K562 (cell line): ENCODE measurements at regions not wholly inside any gene's neighbourhood (a gene's known extent, or its start where the extent isn't known, plus 50 kb on each side); places are given as distances from the start of the nearest gene placed in this dataset.

Experiments used
- ATAC-seq: fragments of 200-7000 bp; cut with Tn5 transposase; 3 replicates; pipeline ENCODE4 v1.9.1; 2020; ENCODE audit warnings: moderate library complexity
- BruUV-seq: library from RNA; stranded (reverse); fragments of 400-500 nt; replicated peaks from 2 replicates; lab custom pipeline; 2021; lab: Mats Ljungman, UMichigan
- CTCF ChIA-PET: fragments of 300-600 bp; formaldehyde crosslinking; extraction: SDS; loops from one replicate; lab custom pipeline; 2021; ENCODE audit warnings: low intra/inter-chr PET ratio; lab: Yijun Ruan, JAX
- POLR2A ChIA-PET: fragments of 300-600, 350-650 bp; sonication (Branson Sonifier 250); formaldehyde crosslinking; extraction: SDS; loops from one replicate; lab custom pipeline; 2021; ENCODE audit warnings: antibody characterized with exemption, inconsistent platforms; lab: Yijun Ruan, JAX
- DNase-seq, 4 experiments: peaks; one replicate each; pipeline versions ENCODE4 v3.0.0 to v3.0.0-alpha.2; 2011 to 2018; ENCODE audit warnings: low spot score in 3 of 4, mixed read lengths in 3 of 4; ENCODE audit errors: extremely low read depth in 1 of 4
- FAIRE-seq: peaks from 2 replicates; lab custom pipeline; 2011; peaks lifted over from hg19 to GRCh38; lab: Jason Lieb, UNC
- H2AFZ ChIP-seq: 2 replicates; pipeline ENCODE4 v1.6.0; 2011; ENCODE audit warnings: low read depth, low read length, control low read depth, inconsistent platforms
- H3K27ac ChIP-seq: fragments of 200-600 bp; 3 replicates; pipeline ENCODE4 v1.8.0; 2011; ENCODE audit warnings: low read depth, mild to moderate bottlenecking, control low read depth, inconsistent platforms, low read length, moderate library complexity, mixed read lengths; ENCODE audit errors: extremely low read depth
- H3K27me3 ChIP-seq, 2 experiments: fragments of 300-600 bp in 1 of 2; 2 replicates in 1 of 2; 3 replicates in 1 of 2; pipeline versions ENCODE4 v1.6.0 to v1.8.0; 2011; ENCODE audit warnings: inconsistent platforms in 2 of 2, low read length in 2 of 2, mild to moderate bottlenecking in 1 of 2, mixed read lengths in 1 of 2, moderate library complexity in 1 of 2; ENCODE audit not compliant: control insufficient read depth in 2 of 2, insufficient read depth in 2 of 2
- H3K36me3 ChIP-seq: fragments of 300-600 bp; 3 replicates; pipeline ENCODE4 v1.8.0; 2011; ENCODE audit warnings: mild to moderate bottlenecking, low read length, inconsistent platforms; ENCODE audit not compliant: control insufficient read depth, insufficient read depth
- H3K4me1 ChIP-seq, 2 experiments: fragments of 200-600 bp in 1 of 2; replicated peaks in 1 of 2; 2 replicates in 1 of 2; 3 replicates in 1 of 2; pipeline versions ENCODE4 v1.5.1 to v1.8.0; 2011; ENCODE audit warnings: inconsistent platforms in 2 of 2, low read length in 2 of 2, mild to moderate bottlenecking in 1 of 2, mixed read lengths in 1 of 2, moderate library complexity in 1 of 2; ENCODE audit not compliant: control insufficient read depth in 2 of 2, insufficient read depth in 2 of 2
- H3K4me2 ChIP-seq: 2 replicates; pipeline ENCODE4 v1.6.1; 2011; ENCODE audit warnings: low read length, control low read depth, inconsistent platforms, mixed read lengths; ENCODE audit not compliant: insufficient read depth
- H3K4me3 ChIP-seq: fragments of 200-600 bp; sonication (generic), shearing (Covaris generic); 2 replicates; pipeline ENCODE4 v1.5.1; 2016; ENCODE audit warnings: control low read depth, inconsistent platforms
- H3K79me2 ChIP-seq: fragments of 200-600 bp; 3 replicates; pipeline ENCODE4 v1.8.0; 2011; ENCODE audit warnings: low read length, inconsistent platforms; ENCODE audit not compliant: control insufficient read depth, insufficient read depth
- H3K9ac ChIP-seq, 2 experiments: 2 replicates each; pipeline versions ENCODE4 v1.6.0 to v1.6.1; 2011; ENCODE audit warnings: low read depth in 2 of 2, low read length in 2 of 2, control low read depth in 1 of 2, inconsistent platforms in 1 of 2, mild to moderate bottlenecking in 1 of 2, mixed read lengths in 1 of 2; ENCODE audit not compliant: insufficient read depth in 1 of 2
- H3K9me1 ChIP-seq: one replicate; pipeline ENCODE4 v1.6.0; 2011; ENCODE audit warnings: inconsistent platforms, mild to moderate bottlenecking, low read length, moderate library complexity; ENCODE audit not compliant: control insufficient read depth, insufficient read depth
- H3K9me3 ChIP-seq: replicated peaks from 2 replicates; pipeline ENCODE4 v1.5.1; 2011; ENCODE audit warnings: low read depth, low read length, inconsistent platforms; ENCODE audit not compliant: control insufficient read depth, insufficient read depth
- H4K20me1 ChIP-seq: replicated peaks from 2 replicates; pipeline ENCODE4 v1.6.1; 2011; ENCODE audit warnings: low read length, inconsistent platforms, mixed read lengths; ENCODE audit not compliant: control insufficient read depth, insufficient read depth
- BRD9 ChIP-seq: fragments of 450-650 bp; IDR thresholded peaks from 2 replicates; pipeline ENCODE4 v1.6.1; 2018; ENCODE audit warnings: low read depth; ENCODE audit not compliant: partially characterized antibody
- C11orf30 ChIP-seq: fragments of 450-650 bp; IDR thresholded peaks from 2 replicates; pipeline ENCODE4 v1.6.1; 2016; ENCODE audit warnings: low read depth, mild to moderate bottlenecking
- E2F3 ChIP-seq: fragments of 250-450 bp; sonication (Bioruptor Pico); IDR thresholded peaks from 2 replicates; pipeline ENCODE4 v1.4.0; 2020; ENCODE audit warnings: mild to moderate bottlenecking
- ETS2 ChIP-seq: IDR thresholded peaks from 2 replicates; pipeline ENCODE4 v1.6.1; 2016; ENCODE audit warnings: borderline replicate concordance, missing genetic modification characterization, mild to moderate bottlenecking, moderate library complexity, missing compliant biosample characterization; ENCODE audit not compliant: poor library complexity, severe bottlenecking
- HMG20B ChIP-seq: fragments of 250-450 bp; sonication (Bioruptor Pico); IDR thresholded peaks from 2 replicates; pipeline ENCODE4 v1.5.0; 2021; ENCODE audit warnings: mild to moderate bottlenecking
- PHB2 ChIP-seq: fragments of 450-650 bp; IDR thresholded peaks from 2 replicates; pipeline ENCODE4 v1.6.1; 2017; ENCODE audit warnings: low read depth
- SAP30 ChIP-seq: fragments of 200-600 bp; sonication (generic); IDR thresholded peaks from 2 replicates; pipeline ENCODE4 v1.6.1; 2012; ENCODE audit warnings: borderline replicate concordance, low read depth, mild to moderate bottlenecking, moderate library complexity, low read length, control low read depth, inconsistent platforms; ENCODE audit not compliant: insufficient read depth, poor library complexity, severe bottlenecking
- SIN3A ChIP-seq, 2 experiments: fragments of 150-350 bp in 1 of 2; IDR thresholded peaks; 2 replicates each; pipeline ENCODE4 v1.6.1; 2011 to 2016; ENCODE audit warnings: borderline replicate concordance in 2 of 2, low read depth in 2 of 2, low read length in 2 of 2, mild to moderate bottlenecking in 2 of 2, moderate library complexity in 2 of 2; ENCODE audit not compliant: control insufficient read depth in 1 of 2
- SNIP1 ChIP-seq: fragments of 450-650 bp; IDR thresholded peaks from 2 replicates; pipeline ENCODE4 v1.7.1; 2017; ENCODE audit warnings: low read depth, mild to moderate bottlenecking
- SP2 ChIP-seq: IDR thresholded peaks from 2 replicates; pipeline ENCODE4 v1.6.1; 2011; ENCODE audit warnings: mild to moderate bottlenecking, low read depth, low read length, moderate library complexity; ENCODE audit not compliant: poor library complexity, severe bottlenecking; ENCODE audit errors: extremely low read depth
- STAT5A ChIP-seq: IDR thresholded peaks from 2 replicates; pipeline ENCODE4 v1.6.1; 2012; ENCODE audit warnings: low read length, inconsistent platforms, borderline replicate concordance
- WGBS: fragments of 100-300 bp; shearing (Covaris generic); methylation state at CpG from one replicate; pipeline ENCODE4 v1.1.6; 2016; ENCODE audit warnings: low coverage, mixed read lengths; ENCODE audit not compliant: insufficient coverage; ENCODE audit errors: missing lambda C conversion rate; 5-methylcytosine and 5-hydroxymethylcytosine counted together
- in situ Hi-C: fragments of 300-500 bp; cut with MboI; formaldehyde crosslinking; loops from 4 replicates; pipeline ENCODE4 v1.15.0; 2018; ENCODE audit warnings: inconsistent platforms, mixed read lengths
- intact Hi-C: fragments of 100-400 bp; cut with micrococcal nuclease; formaldehyde crosslinking; loops from 2 replicates; pipeline ENCODE4 v1.14.2; 2022
- TF ChIP-seq, protein P1 (sequence below): fragments of 250-450 bp; sonication (Bioruptor Pico); IDR thresholded peaks from 2 replicates; pipeline ENCODE4 v1.5.0; 2021; ENCODE audit warnings: mild to moderate bottlenecking, borderline replicate concordance

DNA sequence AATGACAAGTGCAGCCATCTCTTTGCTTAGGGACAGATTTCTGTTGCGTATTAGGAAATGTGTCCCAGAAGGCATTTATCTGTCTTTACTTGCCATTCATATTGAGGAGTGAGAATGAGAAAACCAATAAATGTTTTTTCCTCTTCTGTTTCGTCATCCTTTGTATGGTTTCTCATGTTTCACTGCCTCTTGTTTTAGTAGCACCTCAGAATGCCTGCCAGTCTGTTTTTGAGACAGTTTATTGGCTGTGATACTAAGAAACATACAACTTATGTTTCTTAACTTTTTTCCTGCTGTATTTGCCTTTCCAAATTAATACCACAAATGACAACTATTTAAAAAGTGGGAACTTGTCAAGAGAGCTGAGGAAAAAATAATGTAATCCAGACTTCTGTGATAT is 390.2 kb upstream of the GOLIM4 start:
- intact Hi-C loops, result no loop called here
- POLR2A ChIA-PET, result no interaction called here

More for the DNA sequence above, 390.2 kb upstream of the GOLIM4 start:
- Histone ChIP-seq H3K9ac (no peak overlapping the region), H2AFZ (no peak overlapping the region), H3K9me1 (no peaks in the 10 kb centered on the region), H3K9me3 (no peaks in the 10 kb centered on the region; the same call in none of the 2 replicates), H3K4me2 (no peak overlapping the region), H4K20me1 (no peaks in the 10 kb centered on the region), H3K4me3 (no peak overlapping the region), H3K4me1 (no peaks in the 10 kb centered on the region), H3K79me2 (no peaks in the 10 kb centered on the region), H3K36me3 (no peaks in the 10 kb centered on the region), H3K27me3 (no peaks in the 10 kb centered on the region), H3K27ac (no peak overlapping the region)
- no peak for ATAC-seq
- CTCF ChIA-PET, result no interaction called here
- no peak for DNase-seq
- 0% methylated on average over 2 of the region's 2 CpGs for WGBS
- FAIRE-seq, result no peak
- in situ Hi-C loops, result no loop called here
- no TSS peak for BruUV-seq
- no peak for TF ChIP-seq SP2
- no peak for TF ChIP-seq SNIP1
- TF ChIP-seq PHB2, result no peak
- TF ChIP-seq C11orf30, result no peak
- no peak for TF ChIP-seq SAP30
- no peak for TF ChIP-seq HMG20B (CRISPR knock-in tag)
- TF ChIP-seq ETS2, result no peak
- no peak for TF ChIP-seq STAT5A
- TF ChIP-seq BRD9, result no peak
- TF ChIP-seq, protein P1, sequence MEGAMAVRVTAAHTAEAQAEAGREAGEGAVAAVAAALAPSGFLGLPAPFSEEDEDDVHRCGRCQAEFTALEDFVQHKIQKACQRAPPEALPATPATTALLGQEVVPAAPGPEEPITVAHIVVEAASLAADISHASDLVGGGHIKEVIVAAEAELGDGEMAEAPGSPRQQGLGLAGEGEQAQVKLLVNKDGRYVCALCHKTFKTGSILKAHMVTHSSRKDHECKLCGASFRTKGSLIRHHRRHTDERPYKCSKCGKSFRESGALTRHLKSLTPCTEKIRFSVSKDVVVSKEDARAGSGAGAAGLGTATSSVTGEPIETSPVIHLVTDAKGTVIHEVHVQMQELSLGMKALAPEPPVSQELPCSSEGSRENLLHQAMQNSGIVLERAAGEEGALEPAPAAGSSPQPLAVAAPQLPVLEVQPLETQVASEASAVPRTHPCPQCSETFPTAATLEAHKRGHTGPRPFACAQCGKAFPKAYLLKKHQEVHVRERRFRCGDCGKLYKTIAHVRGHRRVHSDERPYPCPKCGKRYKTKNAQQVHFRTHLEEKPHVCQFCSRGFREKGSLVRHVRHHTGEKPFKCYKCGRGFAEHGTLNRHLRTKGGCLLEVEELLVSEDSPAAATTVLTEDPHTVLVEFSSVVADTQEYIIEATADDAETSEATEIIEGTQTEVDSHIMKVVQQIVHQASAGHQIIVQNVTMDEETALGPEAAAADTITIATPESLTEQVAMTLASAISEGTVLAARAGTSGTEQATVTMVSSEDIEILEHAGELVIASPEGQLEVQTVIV, result no peak
- TF ChIP-seq E2F3 (CRISPR knock-in tag), result no peak
- no peak for TF ChIP-seq SIN3A (IDR thresholded peaks at IDR 0.05; ENCODE audit: borderline replicate concordance in 2 of 2, control insufficient read depth in 1 of 2, low read depth in 2 of 2, low read length in 2 of 2)
